HG03103 (cell line): ENCODE measurements at regions not wholly inside any gene's neighbourhood (a gene's known extent, or its start where the extent isn't known, plus 50 kb on each side); places are given as distances from the start of the nearest gene placed in this dataset.

Source experiments
- ATAC-seq: cut with Tn5 transposase; IDR thresholded peaks from one replicate; pipeline ENCODE4 v1.9.1; 2021; ENCODE audit warnings: low read depth; ENCODE audit not compliant: unreplicated experiment

DNA sequence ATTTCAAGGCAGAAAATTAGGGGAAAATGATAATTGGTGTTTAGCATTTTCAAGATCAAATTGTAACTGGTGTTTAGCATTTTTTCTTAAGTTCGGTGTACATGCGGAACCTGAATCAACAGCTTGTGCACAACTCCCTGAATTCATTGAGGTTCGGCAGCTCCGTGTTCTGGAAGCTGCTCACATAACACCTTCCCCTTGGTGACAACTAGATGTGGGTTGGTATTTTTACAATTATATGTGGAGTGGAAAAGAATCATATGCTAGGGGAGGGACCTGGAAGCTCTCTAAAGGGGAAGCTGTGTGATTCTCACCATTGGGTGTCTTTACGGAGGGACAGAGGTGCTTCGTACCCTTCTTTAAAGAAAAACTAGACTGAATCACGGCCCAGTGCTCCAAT is 199.0 kb upstream of the MTNR1B start:
- no peak for ATAC-seq

GRCh38 chr11:92770981-92771380 is 198.5 kb upstream of the MTNR1B start:
- no peak for ATAC-seq

GRCh38 chr11:92771701-92772100 is 197.8 kb upstream of the MTNR1B start:
- no peak for ATAC-seq

DNA sequence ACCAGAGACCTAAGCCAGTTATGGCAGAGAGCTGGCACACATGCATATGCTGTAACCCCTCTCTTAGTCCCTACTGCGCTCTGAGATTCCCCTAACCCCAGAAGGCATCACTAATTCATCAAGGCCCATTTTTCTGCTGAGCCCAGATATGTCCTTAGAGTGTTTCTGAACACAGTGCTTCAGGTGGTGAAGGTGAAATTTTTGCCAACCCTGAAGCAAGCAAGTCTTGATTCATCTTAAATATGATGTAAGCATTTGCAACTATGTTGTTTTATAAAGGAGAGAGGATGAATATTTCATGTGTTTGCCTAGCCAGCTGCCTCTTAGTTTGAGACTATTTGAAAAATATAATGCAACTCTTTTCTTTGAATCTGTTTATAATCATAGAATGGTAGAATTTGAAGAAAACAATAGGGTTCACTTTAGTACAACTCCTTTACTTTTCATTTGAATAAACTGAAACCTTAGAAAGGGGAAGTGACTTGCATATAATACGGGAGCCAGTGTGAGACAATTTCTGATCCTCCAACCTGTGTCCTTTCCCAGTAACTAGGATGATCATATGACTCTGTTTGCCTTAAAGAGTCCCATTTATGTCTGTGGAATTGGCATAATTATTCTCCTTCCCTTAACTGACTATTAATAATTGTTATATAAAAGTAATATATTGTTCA is 194.3 kb upstream of the MTNR1B start:
- peak; percentile 77 for ATAC-seq

- ATAC-seq: no peak
Measured at GRCh38 chr11:92776676-92777075, 192.8 kb upstream of the MTNR1B start.

DNA sequence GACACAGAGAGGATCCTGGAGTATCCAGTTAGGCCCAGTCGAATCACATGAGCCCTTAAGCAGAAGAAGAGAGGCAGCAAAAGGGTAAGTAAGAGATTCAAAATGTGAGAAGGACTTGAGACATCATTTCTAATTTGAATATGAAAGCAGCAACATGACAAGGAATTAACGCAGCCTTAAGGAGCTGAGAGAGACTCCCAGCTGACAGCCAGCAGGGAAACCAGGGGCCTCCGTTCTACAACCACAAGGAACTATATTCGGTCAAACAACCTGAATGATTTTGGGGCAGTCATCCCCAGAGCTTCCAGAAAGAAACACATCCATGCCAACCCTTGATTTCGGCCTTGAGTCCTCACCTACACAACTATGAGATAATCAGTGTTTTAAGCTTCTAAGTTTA is 189.7 kb upstream of the MTNR1B start:
- ATAC-seq: no peak

DNA sequence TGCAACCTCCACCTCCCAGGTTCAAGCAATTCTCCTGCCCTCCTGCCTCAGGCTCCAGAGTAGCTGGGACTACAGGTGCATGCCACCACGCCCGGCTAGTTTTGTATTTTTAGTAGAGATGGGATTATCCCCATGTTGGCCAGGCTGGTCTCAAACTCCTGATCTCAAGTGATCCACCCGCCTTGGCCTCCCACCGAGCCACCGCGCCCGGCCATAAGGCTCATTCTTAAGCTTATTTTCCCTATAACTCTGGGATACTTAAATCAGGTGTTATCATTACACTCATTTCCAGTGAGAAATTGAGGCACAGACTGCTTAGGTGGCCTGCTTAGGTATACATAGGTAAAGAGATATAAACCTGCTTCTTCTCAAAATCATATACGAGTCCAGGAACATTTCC is 188.3 kb upstream of the MTNR1B start:
- no peak for ATAC-seq

GRCh38 chr11:92782806-92783205 is 186.6 kb upstream of the MTNR1B start:
- ATAC-seq: no peak

- no peak for ATAC-seq
Measured at GRCh38 chr11:92784331-92784730, 185.1 kb upstream of the MTNR1B start.

GRCh38 chr11:92787638-92788037 is 181.8 kb upstream of the MTNR1B start:
- ATAC-seq: no peak

DNA sequence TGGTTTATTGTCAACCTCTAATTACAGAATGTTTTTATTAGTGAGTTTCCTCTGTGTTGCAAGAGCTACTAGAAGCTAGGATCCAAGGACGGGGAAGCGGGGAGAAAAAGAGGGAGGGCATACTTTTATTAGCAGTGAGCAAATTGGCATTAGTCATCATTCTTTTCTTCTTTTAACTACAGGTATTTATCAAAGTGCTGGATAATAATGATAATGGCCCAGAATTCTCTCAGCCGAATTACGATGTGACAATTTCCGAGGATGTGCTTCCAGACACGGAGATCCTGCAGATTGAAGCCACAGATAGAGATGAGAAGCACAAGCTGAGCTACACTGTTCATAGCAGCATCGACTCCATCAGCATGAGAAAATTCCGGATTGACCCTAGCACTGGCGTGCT is 179.7 kb upstream of the MTNR1B start:
- no peak for ATAC-seq

GRCh38 chr11:92790366-92790765 is 179.1 kb upstream of the MTNR1B start:
- ATAC-seq: no peak

DNA sequence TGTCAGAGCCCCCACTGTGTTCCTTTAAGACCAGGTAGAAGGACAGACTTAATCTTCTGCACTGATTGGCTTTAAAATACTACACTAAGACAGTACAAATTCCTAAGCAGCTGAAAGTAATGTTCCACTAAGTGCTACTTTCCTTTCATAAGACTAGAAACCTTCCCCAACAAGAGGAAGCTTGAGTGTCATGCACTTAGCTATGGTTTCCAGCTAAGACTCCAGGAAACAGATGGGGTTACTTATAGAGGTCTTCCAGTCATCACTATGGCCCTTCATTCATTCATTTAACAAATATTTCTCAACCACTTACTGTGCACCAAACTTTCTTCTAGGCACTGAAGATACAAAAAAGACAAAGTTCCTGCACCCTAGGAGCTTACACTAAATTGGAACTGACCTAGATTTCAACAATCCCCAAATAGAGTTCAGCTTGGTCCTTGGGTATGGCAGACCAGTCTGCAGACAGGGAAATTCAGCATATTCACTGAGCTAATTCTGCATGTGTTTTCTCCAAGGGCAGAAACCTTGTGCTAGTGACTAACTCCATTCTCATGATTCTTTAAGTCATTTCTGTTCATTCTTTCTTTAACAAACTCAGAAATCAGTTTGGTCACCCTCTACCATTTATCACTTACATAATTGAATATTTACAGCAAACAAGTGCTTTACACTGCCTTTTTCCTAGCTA is 178.4 kb upstream of the MTNR1B start:
- ATAC-seq: no peak

DNA sequence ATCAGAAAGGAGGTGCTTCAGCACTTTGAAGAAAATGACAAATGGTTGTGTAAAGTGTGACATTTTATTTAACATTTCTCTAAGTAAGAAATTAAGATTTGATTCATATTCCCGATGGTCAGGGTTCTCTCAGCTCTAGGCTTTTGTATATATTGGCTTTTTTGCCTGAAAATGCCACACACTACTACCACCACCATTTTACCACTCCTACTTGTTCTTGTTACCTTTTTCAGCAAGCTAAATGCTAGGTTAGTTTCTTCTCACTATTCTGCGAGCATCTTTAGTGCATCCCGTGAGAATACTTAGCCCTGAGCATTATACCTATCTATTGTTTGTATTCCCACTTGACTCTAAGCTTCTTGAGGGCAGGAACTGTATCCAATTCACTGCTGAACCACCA is 177.6 kb upstream of the MTNR1B start:
- no peak for ATAC-seq

GRCh38 chr11:92793189-92793588 is 176.3 kb upstream of the MTNR1B start:
- ATAC-seq: no peak

- ATAC-seq: no peak
Measured at GRCh38 chr11:92794783-92795182, 174.7 kb upstream of the MTNR1B start.

GRCh38 chr11:92796744-92797143 is 172.7 kb upstream of the MTNR1B start:
- no peak for ATAC-seq

- ATAC-seq: no peak
Measured at GRCh38 chr11:92797874-92798273, 171.6 kb upstream of the MTNR1B start.

DNA sequence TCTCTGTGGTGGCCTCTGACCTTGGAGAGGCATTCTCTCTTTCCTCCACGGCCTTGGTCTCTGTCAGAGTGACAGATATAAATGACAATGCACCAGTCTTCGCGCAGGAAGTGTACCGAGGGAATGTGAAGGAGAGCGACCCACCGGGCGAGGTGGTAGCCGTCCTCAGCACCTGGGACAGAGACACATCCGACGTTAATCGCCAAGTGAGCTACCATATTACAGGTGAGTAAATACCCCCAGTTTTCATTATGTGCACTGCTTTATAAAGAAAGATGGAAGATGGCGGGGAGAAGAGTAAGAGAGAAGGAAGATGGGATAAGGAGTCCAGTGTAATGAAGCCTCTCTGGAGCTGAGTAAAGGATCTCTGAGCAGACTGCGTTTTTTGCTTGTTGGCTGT is 167.8 kb upstream of the MTNR1B start:
- no peak for ATAC-seq

DNA sequence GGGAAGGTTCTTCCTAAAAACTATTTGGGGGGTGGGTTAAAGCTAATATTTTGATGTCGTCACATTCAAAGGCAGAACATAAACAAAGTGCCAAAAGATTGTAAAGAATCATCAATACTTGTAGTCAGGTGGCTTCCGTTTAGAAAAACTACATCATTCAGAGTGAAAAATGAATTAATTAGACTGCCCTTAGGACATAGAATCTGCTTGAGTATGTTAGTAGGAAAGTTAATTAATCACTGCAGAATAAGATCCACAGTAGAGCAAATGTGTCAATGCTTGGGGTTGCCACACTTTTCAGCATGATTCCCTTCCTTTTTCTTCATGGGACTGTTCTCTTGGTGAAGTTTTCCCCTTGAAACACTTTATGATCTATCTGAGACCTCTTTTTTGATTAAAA is 166.8 kb upstream of the MTNR1B start:
- no peak for ATAC-seq

DNA sequence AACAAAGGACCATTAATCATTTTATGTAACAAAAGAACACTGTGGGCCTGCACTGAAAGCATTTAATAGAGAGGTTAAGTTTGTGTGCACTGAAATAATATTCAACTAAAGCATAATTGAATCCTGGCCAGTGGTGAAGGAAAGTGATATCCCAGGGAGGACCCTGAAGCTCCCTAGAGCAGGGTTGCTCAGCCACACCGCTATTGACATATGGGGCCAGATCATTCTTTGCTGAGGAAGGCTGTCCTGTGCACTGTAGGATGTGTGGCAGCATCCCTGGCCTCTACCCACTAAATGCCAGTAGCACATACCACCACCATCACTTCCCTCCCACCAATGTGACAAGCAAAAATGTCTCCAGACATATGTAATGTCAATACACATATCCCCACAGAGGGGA is 166.1 kb upstream of the MTNR1B start:
- no peak for ATAC-seq

DNA sequence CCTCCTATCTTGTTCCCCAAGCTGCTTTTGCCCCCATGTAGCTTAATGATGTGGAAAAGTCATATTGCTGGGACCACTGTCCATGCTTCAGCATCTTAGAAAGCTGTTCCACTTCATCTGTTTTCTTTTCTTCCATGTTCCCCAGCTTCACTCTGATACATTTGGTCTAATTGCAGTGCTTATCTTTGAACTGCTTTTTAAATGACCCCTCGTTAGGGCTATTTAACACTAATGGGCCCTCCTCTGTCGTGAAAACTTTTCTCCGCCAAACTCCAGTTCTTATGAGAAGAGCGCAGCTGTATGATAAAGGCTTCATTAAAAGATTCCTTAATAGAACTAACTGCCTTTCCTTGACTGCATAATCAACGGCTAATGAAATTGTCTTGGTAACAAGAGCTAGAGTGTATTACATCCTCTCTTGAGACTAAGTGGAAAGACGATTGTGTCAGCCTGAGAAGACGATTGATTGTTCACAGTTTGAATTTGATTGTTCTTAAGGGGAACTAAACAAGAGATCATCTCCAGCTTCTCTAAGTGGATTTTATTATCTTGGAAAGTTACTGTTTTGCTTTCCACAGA is 165.0 kb upstream of the MTNR1B start:
- ATAC-seq: no peak
